Stimulated activated CD4-positive, alpha-beta T cell treated with anti-CD3 and anti-CD28 coated beads, Interleukin-2, amount 100 ng/mL, for 48 hours (primary cell): ENCODE measurements at regions not wholly inside any gene's neighbourhood (a gene's known extent, or its start where the extent isn't known, plus 50 kb on each side); places are given as distances from the start of the nearest gene placed in this dataset.

Experiments used
- DNase-seq, 2 donors: peaks; one replicate each; pipeline ENCODE4 v3.0.0-alpha.2; 2020

DNA sequence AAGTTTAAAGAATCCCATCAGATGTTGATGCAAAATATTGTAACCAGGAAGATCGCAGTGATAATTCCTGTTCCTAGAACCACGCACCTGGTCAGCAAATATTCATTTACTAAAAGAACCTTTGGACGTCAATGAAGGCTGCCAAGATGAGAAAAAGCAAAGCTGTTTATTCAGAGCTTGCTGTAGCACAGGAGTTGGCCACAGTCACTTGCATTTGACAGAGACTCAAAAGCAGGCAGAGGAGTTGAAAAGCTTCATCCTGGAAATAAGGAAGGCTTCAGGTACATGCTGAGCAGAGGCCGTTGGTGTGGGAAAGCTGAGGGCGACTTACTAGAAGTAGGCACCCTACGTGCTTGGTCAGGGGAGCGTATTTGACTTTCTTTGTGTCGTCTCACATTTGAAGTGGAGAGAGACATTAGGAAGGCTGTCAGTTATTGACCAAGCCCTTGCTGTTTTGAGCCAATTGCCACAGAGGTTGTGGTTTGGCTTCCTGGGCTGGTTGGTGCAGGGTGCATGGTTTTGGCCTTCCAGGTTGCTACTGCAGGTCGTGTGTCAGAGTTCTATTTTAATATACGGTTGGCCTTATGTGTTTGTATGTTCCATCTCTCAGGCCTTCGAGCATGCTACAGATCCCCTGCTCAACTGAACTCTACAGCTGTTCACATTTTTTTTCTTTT, 289.6 kb downstream of the METTL4 start:
- DNase-seq = no peak

DNA sequence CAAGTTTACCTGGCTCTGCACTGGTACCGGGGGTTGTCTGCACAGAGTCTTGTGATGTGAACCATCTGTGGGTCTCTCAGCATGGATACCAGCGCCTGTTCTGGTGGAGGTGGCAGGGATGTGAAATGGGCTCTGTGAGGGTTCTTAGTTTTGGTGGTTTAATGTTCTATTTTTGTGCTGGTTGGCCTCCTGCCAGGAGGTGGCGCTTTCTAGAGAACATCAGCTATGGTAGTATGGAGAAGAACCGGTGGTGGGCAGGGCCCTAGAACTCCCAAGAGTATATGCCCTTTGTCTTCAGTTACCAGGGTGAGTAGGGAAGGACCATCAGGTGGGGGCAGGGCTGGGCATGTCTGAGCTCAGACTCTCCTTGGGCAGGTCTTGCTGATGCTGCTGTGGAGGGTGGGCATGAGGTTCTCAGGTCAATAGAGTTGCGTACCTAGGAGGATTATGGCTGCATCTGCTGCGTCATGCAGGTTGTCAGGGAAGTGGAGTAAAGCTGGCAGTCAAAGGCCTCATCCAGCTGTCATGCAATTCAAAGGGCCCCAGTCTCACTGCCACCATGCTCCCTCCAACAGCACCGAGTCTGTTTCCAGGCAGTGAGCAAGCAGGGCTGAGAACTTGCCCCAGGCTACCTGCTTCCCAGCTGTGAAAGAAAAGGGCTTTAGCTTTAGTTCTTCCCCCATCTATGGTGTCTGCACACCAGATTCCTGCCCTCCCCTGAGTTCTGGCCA, 278.0 kb downstream of the METTL4 start:
- no peak for DNase-seq

- DNase-seq = no peak
Measured at GRCh38 chr18:2301316-2301715, 270.0 kb downstream of the METTL4 start.

DNA sequence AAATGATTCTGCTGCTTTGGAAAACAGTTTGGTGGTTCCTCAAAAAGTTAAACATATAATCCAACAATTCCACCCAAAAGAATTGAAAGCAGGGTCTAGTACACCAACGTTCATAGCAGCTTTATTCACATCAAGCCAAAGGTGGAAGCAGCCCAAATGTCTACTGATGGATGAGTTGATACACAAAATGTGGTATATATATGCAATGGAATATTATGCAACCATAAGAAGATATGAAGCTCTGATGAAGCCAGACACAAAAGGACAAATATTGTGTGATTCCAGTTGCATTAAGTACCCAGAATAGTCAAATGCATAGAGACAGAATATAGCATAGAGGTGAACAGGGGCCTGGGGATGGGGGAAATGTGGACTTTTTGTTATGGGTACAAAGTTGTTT, 269.3 kb downstream of the METTL4 start:
- no peak for DNase-seq

DNA sequence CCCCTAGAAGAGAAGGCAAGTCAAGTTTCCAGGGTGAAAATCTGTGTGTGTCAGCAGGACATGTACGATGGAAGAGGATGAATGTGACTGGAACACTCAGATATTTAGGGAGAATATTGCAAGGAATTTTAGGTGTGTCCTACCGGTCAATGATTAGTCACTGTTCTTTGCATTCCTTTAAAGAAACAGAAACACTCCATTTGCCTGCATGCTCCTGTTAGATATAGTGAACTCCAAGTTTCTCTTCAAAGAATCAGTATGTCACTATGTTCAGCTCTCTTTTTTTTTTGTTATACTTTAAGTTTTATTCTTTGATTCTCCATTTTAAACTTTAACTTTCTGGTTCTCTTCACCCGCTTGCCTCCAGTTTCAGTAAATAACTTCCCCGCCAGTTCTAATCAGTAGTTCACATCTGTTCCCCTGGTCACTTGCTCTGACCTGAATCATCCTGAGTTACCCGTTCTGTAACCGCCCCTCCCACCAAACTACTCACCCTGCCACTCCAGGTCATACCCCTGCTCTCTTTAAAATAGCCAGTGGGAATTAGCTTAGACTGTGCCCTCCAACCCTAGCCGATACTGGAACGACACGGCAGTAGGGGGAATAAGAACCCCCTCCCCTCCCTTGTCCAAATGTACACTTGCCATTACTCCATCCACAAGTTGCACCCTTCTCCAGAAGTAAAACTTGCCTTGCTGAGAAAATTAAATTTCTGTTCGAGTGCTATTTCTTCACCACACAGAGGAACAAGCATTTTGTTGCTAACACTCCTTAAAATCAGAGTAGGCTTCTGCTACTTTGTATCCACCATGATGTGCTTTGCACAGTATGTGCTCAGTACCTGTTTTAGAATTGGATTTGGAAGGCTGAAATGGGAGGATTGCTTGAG, 268.4 kb downstream of the METTL4 start:
- DNase-seq = no peak

DNA sequence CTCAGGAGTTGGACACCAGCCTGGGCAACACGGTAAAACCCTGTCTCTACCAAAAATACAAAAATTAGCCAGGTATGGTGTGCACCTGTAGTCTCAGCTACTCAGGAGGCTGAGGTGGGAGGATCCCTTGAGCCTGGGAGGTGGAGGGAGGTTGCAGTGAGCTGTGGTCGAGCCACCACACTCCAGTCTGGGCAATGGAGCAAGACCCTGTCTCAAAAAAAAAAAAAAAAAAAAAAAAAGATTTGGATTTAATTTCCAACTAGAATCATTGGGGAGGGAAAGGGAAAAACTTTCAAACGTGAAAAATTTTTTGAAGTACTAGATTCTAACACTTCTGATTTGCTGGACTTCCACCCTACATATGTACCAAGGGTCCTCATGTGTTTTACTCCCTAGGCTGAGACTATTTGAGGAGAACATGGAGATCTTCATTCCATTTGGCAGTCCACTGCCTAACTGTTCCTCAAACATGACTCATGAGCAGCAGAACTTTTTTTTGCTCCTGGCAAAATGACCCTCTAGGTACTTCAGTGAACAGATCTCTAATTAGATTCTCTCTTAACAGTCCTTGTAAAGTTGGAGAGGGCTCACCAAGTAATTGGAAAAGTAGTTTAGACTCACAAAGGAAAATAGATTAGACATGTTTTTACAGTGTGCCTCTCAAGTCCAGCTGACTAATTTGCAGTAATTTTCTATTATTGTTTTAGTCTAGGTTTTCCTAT, 267.6 kb downstream of the METTL4 start:
- no peak for DNase-seq

DNA sequence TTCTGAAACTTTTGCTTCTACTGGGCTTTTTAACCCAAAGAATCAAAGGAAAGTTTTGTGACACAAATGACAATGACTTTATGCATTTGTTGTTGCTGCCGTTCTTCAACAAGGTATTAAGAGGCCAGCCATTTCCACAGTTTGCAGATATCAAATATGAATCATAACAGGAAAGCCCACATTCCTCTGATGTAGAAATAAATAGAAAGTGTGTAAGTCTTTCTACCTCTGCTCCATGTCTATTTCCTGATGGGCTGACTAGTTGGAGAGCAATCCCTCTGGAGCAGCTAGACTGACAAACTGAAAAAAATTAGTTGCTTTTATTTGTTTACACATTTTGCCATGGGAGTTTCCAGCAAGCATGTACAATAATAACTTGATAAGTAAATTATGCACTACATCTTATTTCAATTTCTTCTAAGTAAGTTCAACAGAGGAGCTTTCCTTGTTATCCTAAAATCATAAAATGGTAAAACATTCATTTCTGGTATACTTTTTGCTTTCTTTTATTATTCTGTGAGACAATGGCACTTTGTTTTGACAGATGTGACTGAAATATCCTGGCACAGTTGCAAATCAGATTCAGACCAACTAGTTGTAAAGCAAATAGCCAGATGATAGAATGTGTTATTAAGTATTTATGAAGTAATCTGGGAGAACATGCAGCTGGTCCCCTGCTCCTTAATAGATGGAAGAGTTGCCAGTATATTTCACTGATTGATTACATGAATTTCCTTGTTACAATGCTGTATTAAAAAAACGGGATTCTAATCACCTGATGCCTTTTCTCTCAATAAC, 266.7 kb downstream of the METTL4 start:
- no peak for DNase-seq

- DNase-seq = no peak
Measured at GRCh38 chr18:2306606-2307005, 264.7 kb downstream of the METTL4 start.

DNA sequence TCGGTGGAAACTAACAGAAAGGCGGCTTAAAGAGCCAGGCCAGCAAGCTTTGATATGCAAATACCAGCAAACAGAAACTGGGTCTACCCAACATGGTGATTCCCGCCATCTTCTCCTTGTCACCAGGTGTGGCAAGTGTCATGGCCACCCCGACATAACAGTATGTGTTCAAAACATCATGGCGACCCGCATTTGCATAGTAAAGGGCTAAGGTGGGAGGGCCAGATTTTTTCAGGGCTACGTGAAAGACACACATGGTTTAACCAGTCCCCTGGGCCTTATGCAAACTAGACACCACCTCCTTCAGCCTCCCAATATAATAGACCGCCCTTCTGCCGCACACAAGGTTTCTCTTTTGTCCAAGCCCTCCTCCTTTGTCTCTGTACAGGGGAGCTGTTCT, 260.4 kb downstream of the METTL4 start:
- no peak for DNase-seq

DNA sequence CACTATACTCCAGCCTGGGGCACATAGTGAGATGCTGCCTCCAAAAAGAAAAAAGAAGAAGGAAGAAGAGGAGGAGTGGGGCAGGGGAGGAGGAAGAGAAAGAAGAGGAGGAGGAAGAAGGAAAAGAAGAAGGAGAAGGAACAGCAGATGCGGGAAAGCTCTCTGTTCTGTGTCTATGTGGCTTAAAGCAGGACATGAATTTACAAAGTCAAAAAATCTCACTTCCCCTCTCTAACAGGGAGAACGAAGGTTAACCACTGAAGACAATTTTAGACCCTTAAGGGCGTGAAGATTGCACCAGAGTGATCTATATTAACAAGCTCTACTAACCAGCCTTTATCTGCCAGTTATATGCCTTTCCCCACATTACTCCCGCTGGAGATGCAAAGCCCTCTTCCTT, 258.9 kb downstream of the METTL4 start:
- DNase-seq = no peak

GRCh38 chr18:2313332-2313731, 258.0 kb downstream of the METTL4 start:
- DNase-seq = no peak

DNA sequence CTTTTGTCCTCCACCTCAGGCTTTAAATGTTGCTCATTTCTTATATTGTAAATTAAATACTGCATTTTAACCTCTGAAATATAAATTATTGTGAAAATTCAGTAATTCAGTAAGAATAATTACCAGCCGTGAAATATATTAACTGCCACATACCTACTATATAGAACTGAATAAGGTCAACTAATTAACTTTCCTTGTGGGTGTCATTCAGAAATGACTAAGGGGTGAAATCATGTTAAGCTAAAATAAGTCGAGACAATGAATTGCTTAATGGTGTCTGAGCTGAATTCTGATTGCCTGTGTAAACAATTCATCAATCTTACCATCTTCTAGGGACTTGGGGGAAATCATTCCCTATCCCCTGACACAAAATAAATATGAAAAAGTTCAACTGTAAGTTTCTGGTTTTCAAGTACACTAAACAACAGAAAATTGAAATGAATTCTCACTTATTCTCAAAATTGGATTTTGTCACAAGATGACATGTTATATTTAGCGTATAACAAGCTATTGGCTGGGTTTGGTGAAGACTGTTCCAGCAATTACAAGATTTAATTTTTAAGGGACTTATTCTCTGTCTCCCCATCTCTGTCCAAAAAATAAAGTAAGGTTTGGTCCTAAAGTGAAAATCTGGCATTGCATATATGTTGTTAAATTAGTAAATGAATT, 255.1 kb downstream of the METTL4 start:
- no peak for DNase-seq

GRCh38 chr18:2316751-2317696, 254.3 kb downstream of the METTL4 start:
- no peak for DNase-seq

DNA sequence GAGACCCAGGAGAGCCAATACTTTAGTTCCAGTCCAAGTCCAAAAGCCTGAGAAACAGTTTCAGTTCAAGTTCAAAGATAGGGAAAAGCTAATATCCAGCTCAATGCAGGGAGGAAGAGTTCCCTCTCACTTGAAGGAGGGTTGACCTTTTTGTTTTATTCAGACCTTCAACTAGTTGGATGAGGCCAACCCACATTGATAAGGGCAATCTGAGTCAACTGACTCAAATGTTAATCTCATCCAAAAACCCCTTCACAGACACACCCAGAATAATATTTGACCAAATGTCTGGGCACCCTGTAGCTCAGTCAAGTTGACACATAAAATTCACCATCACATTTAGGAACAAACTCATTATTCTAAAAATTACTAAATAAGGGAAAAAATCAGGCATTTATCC, 246.8 kb downstream of the METTL4 start:
- DNase-seq = no peak

DNA sequence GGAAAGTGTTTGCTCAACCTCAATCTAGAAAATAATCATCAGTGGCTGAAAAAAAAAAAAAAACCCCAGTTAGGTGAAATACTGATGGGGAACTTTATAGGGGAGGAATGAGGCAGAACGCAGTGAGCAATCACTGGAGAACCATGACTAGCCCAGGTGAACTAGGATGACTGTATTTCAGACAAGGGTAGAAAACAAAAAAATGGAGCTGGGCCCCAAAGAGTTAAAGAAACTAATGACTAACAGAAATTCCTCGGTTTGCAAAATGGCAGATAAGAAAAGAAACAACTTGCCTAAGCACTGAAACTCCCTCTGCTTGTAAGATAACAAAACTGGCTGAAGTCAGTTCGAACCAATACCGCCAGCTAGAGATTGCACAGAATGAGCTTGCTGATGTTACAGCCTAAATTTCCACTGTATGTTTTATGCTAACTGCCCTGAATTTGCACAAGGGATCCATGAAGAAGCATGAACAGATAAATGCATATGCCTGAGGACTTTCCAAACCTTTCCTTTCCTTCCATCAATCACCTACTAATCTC, 245.9 kb downstream of the METTL4 start:
- no peak for DNase-seq

DNA sequence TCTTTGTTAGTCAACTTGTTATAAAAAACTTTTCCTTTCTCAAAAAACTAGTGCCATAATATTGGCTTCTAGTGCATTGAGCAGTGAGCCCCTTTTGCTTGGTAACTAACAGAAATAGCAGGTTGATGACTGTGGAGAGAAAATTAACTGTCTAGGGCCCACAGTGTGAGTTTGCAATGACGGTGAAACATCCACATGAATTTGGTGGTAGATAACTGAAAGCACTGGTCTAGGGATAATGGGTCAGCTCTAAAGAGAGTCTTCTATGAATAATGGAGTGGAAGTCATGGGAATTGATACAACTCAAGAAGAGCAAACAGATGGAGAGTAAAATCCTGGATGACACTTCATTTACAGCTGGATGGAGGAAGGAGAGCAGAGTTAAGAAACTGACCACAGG, 245.4 kb downstream of the METTL4 start:
- DNase-seq = no peak

DNA sequence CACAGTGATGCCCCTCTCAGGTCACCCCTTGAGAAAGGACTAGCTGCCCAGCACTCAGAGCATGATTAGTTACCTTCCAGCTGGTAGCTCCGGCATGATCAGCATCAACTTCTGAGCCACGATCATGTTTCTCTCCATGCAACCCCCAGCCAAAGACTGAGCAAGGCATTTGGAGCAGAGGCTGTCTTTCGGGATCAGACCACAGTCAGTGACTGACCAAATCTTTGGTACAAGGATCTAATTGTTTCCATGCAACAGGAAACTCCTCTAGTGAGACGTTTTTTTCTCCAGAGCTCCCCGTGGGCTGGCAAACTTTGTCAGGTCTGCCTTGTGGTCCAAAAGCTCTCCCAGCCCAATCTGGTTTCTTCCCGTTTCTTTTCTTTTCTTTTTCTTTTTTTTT, 244.3 kb downstream of the METTL4 start:
- DNase-seq = no peak

- no peak for DNase-seq
Measured at GRCh38 chr18:2330764-2331163, 240.5 kb downstream of the METTL4 start.

GRCh38 chr18:2331491-2331890, 239.8 kb downstream of the METTL4 start:
- DNase-seq = no peak
